HepG2 (cell line): ENCODE measurements at regions not wholly inside any gene's neighbourhood (a gene's known extent, or its start where the extent isn't known, plus 50 kb on each side); places are given as distances from the start of the nearest gene placed in this dataset.

ENCODE experiments used
- ATAC-seq: fragments of 200-7000 bp; cut with Tn5 transposase; 3 replicates; pipeline ENCODE4 v1.9.1; 2020; ENCODE audit warnings: mild to moderate bottlenecking, moderate library complexity
- BruUV-seq: library from RNA; stranded (reverse); fragments of 400-500 nt; replicated peaks from 2 replicates; lab custom pipeline; 2021; lab: Mats Ljungman, UMichigan
- CTCF ChIA-PET: fragments of 300-600 bp; formaldehyde crosslinking; extraction: SDS; loops from one replicate; lab custom pipeline; 2021; ENCODE audit warnings: low total read pairs, inconsistent platforms, low intra/inter-chr PET ratio; lab: Yijun Ruan, JAX
- POLR2A ChIA-PET: fragments of 350-600 bp; sonication (Branson Sonifier 250); formaldehyde crosslinking; loops from one replicate; lab custom pipeline; 2020; ENCODE audit warnings: antibody characterized with exemption, inconsistent platforms; lab: Yijun Ruan, JAX
- DNase-seq: peaks from one replicate; pipeline ENCODE4 v3.0.0-alpha.2; 2015; ENCODE audit warnings: low spot score
- FAIRE-seq: peaks from 3 replicates; lab custom pipeline; 2011; peaks lifted over from hg19 to GRCh38; lab: Jason Lieb, UNC
- H2AFZ ChIP-seq: one replicate; pipeline ENCODE4 v1.6.1; 2011; ENCODE audit warnings: low read length, inconsistent platforms
- H3K27ac ChIP-seq: fragments of 300-600 bp; 3 replicates; pipeline ENCODE4 v1.8.0; 2011; ENCODE audit warnings: mixed run types, mild to moderate bottlenecking, mixed read lengths, low read length, inconsistent platforms; ENCODE audit not compliant: insufficient read depth; ENCODE audit errors: extremely low read length
- H3K27me3 ChIP-seq, 2 experiments: fragments of 200-600 bp in 1 of 2; 2 replicates in 1 of 2; 3 replicates in 1 of 2; pipeline versions ENCODE4 v1.6.0 to v1.8.0; 2011; ENCODE audit warnings: low read length in 2 of 2, mild to moderate bottlenecking in 2 of 2, moderate library complexity in 2 of 2, inconsistent platforms in 1 of 2; ENCODE audit not compliant: insufficient read depth in 2 of 2, control insufficient read depth in 1 of 2
- H3K36me3 ChIP-seq, 2 experiments: fragments of 200-600 bp in 1 of 2; replicated peaks in 1 of 2; 2 replicates in 1 of 2; 3 replicates in 1 of 2; pipeline versions ENCODE4 v1.5.1 to v1.8.0; 2011; ENCODE audit warnings: low read length in 2 of 2, inconsistent platforms in 1 of 2; ENCODE audit not compliant: insufficient read depth in 2 of 2, control insufficient read depth in 1 of 2
- H3K4me1 ChIP-seq: 2 replicates; pipeline ENCODE4 v1.5.1; 2012; ENCODE audit warnings: low read length, inconsistent platforms; ENCODE audit not compliant: insufficient read depth
- H3K4me2 ChIP-seq: 2 replicates; pipeline ENCODE4 v1.6.0; 2011; ENCODE audit warnings: low read depth, low read length, inconsistent platforms
- H3K4me3 ChIP-seq, 3 experiments: fragments of 200-600 bp in 1 of 3; sonication (generic), shearing (Covaris generic) in 1 of 3; replicated peaks in 1 of 3; 2 replicates each; pipeline ENCODE4 v1.5.1; 2011 to 2016; ENCODE audit warnings: low read length in 3 of 3, inconsistent platforms in 2 of 3, low read depth in 2 of 3, mild to moderate bottlenecking in 2 of 3, control low read depth in 1 of 3, mixed read lengths in 1 of 3; ENCODE audit not compliant: insufficient read depth in 1 of 3
- H3K79me2 ChIP-seq: one replicate; pipeline ENCODE4 v1.6.1; 2011; ENCODE audit warnings: low read length, inconsistent platforms; ENCODE audit not compliant: insufficient read depth
- H3K9ac ChIP-seq: 2 replicates; pipeline ENCODE4 v1.6.0; 2011; ENCODE audit warnings: mild to moderate bottlenecking, low read depth, low read length, inconsistent platforms; ENCODE audit not compliant: insufficient read depth
- H3K9me3 ChIP-seq: 2 replicates; pipeline ENCODE4 v1.5.1; 2012; ENCODE audit warnings: mild to moderate bottlenecking, low read length
- H4K20me1 ChIP-seq: 2 replicates; pipeline ENCODE4 v1.6.0; 2011; ENCODE audit warnings: inconsistent platforms, mild to moderate bottlenecking, low read length, moderate library complexity; ENCODE audit not compliant: insufficient read depth
- HNRNPLL ChIP-seq: fragments of 200-400 bp; formaldehyde crosslinking; IDR thresholded peaks from 2 replicates; pipeline ENCODE4 v1.6.1; 2017; ENCODE audit warnings: mild to moderate bottlenecking, low read depth, low read length; ENCODE audit not compliant: poor library complexity, severe bottlenecking
- KDM5B ChIP-seq: sonication (generic); formaldehyde crosslinking; IDR thresholded peaks from 2 replicates; pipeline ENCODE4 v1.4.0; 2020; ENCODE audit warnings: missing genetic modification reagents, mild to moderate bottlenecking, borderline replicate concordance
- PLRG1 ChIP-seq: fragments of 450-650 bp; conservative IDR thresholded peaks from 2 replicates; pipeline ENCODE4 v1.6.1; 2016
- ZNF10 ChIP-seq: sonication (generic); formaldehyde crosslinking; IDR thresholded peaks from 2 replicates; pipeline ENCODE4 v1.4.0; 2020; ENCODE audit warnings: mild to moderate bottlenecking, low read depth, missing genetic modification reagents, borderline replicate concordance
- ZNF781 ChIP-seq: sonication (generic); formaldehyde crosslinking; IDR thresholded peaks from 2 replicates; pipeline ENCODE4 v1.5.1; 2020; ENCODE audit warnings: borderline replicate concordance, mild to moderate bottlenecking, missing genetic modification reagents; ENCODE audit errors: not compliant biosample characterization
- WGBS: methylation state at CpG from one replicate; pipeline ENCODE4 v1.1.6; 2017; ENCODE audit warnings: low lambda C conversion rate; 5-methylcytosine and 5-hydroxymethylcytosine counted together
- in situ Hi-C: cut with HindIII; loops from 2 replicates; pipeline ENCODE4 v1.10.0; 2017; ENCODE audit warnings: low pct_unique_long_range_greater_than_20kb; ENCODE audit not compliant: extremely low pct_ligation_motif_present
- intact Hi-C: fragments of 100-400 bp; cut with micrococcal nuclease; formaldehyde crosslinking; loops from one replicate; pipeline ENCODE4 v1.10.0; 2022; ENCODE audit not compliant: unreplicated experiment
- TF ChIP-seq, protein P1 (sequence below): sonication (generic); formaldehyde crosslinking; IDR thresholded peaks from 2 replicates; pipeline ENCODE4 v1.4.0; 2020; ENCODE audit warnings: mild to moderate bottlenecking, missing genetic modification reagents
- TF ChIP-seq, protein P2 (sequence below): sonication (generic); formaldehyde crosslinking; IDR thresholded peaks from 2 replicates; pipeline ENCODE4 v1.5.1; 2020; ENCODE audit warnings: mild to moderate bottlenecking, missing genetic modification reagents, moderate library complexity

DNA sequence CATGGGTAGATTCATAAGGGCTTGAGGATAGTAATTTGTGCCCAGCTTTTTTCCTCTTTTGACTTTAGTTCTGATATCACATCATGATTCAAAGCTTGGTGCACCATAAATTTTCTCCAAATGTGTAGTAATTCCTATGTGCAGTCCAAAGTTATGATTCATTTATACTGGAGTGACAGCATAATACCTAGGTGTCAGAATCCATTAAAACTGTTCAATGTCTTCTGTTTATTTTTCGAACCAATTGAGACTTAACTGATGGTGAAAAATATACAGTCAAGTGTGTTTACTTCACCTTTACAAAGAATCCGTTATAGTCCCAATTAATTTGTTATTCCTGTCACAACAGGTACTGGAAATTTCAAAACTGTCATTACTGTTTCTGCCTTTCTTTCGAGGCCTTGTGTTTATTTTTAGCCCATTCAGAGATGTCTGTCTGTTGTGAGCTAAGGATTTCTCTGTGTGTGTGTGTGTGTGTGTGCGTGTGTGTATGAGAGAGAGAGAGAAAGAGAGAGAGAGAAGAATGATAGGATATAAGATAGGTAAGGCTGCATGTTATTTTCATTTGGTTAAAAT, 389.7 kb upstream of the ATP5MC3 start (continued):
- TF ChIP-seq, protein P1, sequence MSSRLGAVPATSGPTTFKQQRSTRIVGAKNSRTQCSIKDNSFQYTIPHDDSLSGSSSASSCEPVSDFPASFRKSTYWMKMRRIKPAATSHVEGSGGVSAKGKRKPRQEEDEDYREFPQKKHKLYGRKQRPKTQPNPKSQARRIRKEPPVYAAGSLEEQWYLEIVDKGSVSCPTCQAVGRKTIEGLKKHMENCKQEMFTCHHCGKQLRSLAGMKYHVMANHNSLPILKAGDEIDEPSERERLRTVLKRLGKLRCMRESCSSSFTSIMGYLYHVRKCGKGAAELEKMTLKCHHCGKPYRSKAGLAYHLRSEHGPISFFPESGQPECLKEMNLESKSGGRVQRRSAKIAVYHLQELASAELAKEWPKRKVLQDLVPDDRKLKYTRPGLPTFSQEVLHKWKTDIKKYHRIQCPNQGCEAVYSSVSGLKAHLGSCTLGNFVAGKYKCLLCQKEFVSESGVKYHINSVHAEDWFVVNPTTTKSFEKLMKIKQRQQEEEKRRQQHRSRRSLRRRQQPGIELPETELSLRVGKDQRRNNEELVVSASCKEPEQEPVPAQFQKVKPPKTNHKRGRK, result no peak
- TF ChIP-seq ZNF781 (CRISPR knock-in tag) (no peak), PLRG1 (no peak), KDM5B (CRISPR knock-in tag) (no peak), HNRNPLL (no peak)

DNA sequence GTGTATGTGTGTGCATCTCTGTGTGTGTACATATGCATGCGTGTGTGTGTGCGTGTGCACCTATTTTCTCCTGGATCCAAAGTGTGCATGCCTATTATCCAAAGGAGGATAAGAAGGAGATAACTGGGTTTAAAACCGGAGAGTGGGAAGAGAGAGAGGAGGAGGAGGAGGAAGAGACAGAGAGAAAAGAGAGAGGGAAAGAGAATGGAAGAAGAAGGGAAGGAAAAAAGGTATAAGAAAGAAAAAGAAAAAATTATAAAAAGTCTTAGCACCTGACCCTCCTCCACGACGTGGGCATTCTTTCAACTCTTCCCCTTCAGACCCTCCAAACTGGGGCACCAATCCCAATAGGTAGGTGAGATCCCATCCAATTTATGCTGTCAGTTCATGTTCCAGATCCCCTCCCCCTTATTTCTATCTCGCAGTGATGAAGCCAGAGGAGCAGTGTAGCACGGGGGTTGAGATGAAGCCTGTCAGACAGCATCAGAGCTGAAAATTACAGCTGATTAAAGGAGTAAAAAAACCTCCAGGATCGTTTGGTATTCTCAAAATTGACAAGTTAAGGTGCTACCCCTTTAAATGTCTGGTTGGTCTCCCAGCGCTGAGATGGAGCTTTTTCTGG, 386.7 kb upstream of the ATP5MC3 start:
- no peak overlapping the region for H3K9ac ChIP-seq
- no peak overlapping the region for H2AFZ ChIP-seq
- H3K36me3 ChIP-seq, result no peaks in the 10 kb centered on the region
- DNase-seq (no peak), ATAC-seq (no peak), FAIRE-seq (no peak)
- no TSS peak for BruUV-seq
- H3K9me3 ChIP-seq, result no peaks in the 10 kb centered on the region
- ChIA-PET POLR2A (no interaction called here), CTCF (no interaction called here)
- 41% methylated on average over 9 of the region's 9 CpGs for WGBS
- peak overlapping the region; percentile 37; the same call in 1 of the 2 replicates for H3K4me2 ChIP-seq
- peaks cover 0 to 4% of the 10 kb centered on the region in 2 experiments; a peak in 2 of 5 replicates for H3K27me3 ChIP-seq
- in situ Hi-C loops (no loop called here), intact Hi-C loops (loop anchor here (5.0 kb wide), 1 partner anchor 199 kb away; no protein-coding TSS in a partner anchor)
- H3K4me1 ChIP-seq, result no peaks in the 10 kb centered on the region
- no peaks in the 10 kb centered on the region for H3K79me2 ChIP-seq
- H4K20me1 ChIP-seq, result no peaks in the 10 kb centered on the region
- TF ChIP-seq ZNF10 (CRISPR knock-in tag), result no peak
- TF ChIP-seq, protein P2, sequence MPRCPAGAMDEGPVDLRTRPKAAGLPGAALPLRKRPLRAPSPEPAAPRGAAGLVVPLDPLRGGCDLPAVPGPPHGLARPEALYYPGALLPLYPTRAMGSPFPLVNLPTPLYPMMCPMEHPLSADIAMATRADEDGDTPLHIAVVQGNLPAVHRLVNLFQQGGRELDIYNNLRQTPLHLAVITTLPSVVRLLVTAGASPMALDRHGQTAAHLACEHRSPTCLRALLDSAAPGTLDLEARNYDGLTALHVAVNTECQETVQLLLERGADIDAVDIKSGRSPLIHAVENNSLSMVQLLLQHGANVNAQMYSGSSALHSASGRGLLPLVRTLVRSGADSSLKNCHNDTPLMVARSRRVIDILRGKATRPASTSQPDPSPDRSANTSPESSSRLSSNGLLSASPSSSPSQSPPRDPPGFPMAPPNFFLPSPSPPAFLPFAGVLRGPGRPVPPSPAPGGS (CRISPR knock-in tag), result no peak
- H3K4me3 ChIP-seq, result no peak overlapping the region
- no peak overlapping the region for H3K27ac ChIP-seq
